Ectodermal cell (in vitro differentiated cells): ENCODE measurements at regions not wholly inside any gene's neighbourhood (a gene's known extent, or its start where the extent isn't known, plus 50 kb on each side); places are given as distances from the start of the nearest gene placed in this dataset.
A peak's percentile ranks its signal among the peaks of the same experiment; 100 is the strongest.
"Not testable (repeated sequence)": the region's sequence is repeated elsewhere in the genome, so short reads cannot be mapped to it uniquely, and the experiment has no call there.

Source experiments
- H3K27ac ChIP-seq: 2 replicates; pipeline ENCODE4 v1.7.0; 2013; ENCODE audit warnings: mild to moderate bottlenecking, low read depth, low read length; ENCODE audit not compliant: insufficient read depth, poor library complexity, severe bottlenecking
- H3K27me3 ChIP-seq: 2 replicates; pipeline ENCODE4 v1.7.0; 2013; ENCODE audit warnings: mild to moderate bottlenecking, low read length; ENCODE audit not compliant: insufficient read depth, control insufficient read depth, poor library complexity, severe bottlenecking
- H3K36me3 ChIP-seq: one replicate; pipeline ENCODE4 v1.7.0; 2013; ENCODE audit warnings: low read length; ENCODE audit not compliant: control insufficient read depth, insufficient read depth
- H3K4me1 ChIP-seq: one replicate; pipeline ENCODE4 v1.7.0; 2013; ENCODE audit warnings: low read length; ENCODE audit not compliant: control insufficient read depth, insufficient read depth
- H3K4me3 ChIP-seq: 2 replicates; pipeline ENCODE4 v1.7.0; 2013; ENCODE audit warnings: low read depth, low read length, control low read depth; ENCODE audit not compliant: insufficient read depth
- H3K9me3 ChIP-seq: 2 replicates; pipeline ENCODE4 v1.7.0; 2013; ENCODE audit warnings: mild to moderate bottlenecking, low read length, moderate library complexity; ENCODE audit not compliant: control insufficient read depth
- WGBS, 2 experiments: methylation state at CpG; one replicate each; pipeline ENCODE4 v1.1.7; 2013; ENCODE audit warnings: missing lambda C conversion rate in 2 of 2; 5-methylcytosine and 5-hydroxymethylcytosine counted together

DNA sequence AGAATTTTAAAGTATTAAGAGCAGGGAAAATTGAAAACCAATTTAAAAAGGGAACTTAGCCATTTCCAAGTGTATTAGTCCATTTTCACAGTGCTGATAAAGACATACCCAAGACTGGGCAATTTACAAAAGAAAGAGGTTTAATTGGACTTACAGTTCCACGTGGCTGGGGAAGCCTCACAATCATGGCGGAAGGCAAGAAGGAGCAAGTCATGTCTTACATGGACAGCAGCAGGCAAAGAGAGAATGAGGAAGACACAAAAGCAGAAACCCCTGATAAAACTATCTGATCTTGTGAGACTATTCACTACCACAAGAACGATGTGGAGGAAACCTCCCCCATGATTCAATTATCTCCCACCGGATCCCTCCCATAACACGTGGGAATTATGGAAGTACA lies 178.8 kb downstream of the ERCC6L2 start:
- H3K36me3 ChIP-seq, H3K27me3 ChIP-seq, H3K27ac ChIP-seq, H3K4me3 ChIP-seq, H3K4me1 ChIP-seq, H3K9me3 ChIP-seq: not testable (repeated sequence)
- WGBS, 2 experiments: 94 to 96% methylated on average over 5 of the region's 5 CpGs

GRCh38 chr9:96052686-96053085 lies 177.2 kb downstream of the ERCC6L2 start:
- H3K27me3 ChIP-seq: no peaks in the 10 kb centered on the region
- H3K27ac ChIP-seq: no peak overlapping the region
- H3K9me3 ChIP-seq: no peaks in the 10 kb centered on the region
- H3K36me3 ChIP-seq: no peaks in the 10 kb centered on the region
- WGBS, 2 experiments: 80 to 88% methylated on average over 5 of the region's 6 CpGs
- peaks cover 17% of the 10 kb centered on the region for H3K4me1 ChIP-seq
- no peak overlapping the region for H3K4me3 ChIP-seq

DNA sequence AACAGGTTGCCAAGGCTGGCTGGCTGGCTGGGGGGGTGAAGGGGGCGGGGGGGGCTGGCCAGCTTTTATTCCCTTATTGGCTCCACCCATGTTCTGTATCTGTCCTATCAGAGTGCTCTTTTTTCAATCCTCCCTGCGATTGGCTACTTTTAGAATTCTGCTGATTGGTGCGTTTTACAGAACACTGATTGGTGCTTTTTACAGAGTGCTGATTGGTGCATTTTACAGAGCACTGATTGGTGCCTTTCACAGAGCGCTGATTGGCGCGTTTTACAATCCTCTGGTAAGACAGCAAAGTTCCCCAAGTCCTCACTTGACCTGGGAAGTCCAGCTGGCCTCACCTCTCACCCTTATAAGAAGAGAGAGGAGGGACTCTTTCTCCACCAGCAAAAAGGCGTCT lies 175.9 kb downstream of the ERCC6L2 start:
- Histone ChIP-seq H3K4me1 (peaks cover 22% of the 10 kb centered on the region), H3K27ac (no peak overlapping the region), H3K27me3 (peaks cover 5% of the 10 kb centered on the region), H3K9me3 (no peaks in the 10 kb centered on the region), H3K4me3 (no peak overlapping the region), H3K36me3 (no peaks in the 10 kb centered on the region)
- WGBS, 2 experiments: 91 to 93% methylated on average over 7 of the region's 7 CpGs

DNA sequence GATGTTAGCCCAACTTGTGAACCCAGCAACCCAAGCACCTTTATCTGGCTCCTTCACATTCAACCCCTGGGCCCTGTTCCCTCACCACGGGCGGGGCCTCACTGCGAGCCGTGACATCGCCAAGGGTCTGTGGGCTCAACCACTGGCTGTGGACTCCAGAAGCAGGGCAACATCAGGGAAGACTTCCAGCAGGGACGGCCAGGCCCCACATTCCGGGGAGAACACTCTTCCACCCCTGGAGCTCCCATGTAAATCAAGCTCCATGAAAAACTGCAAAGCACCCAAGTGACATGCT lies 175.3 kb downstream of the ERCC6L2 start:
- Histone ChIP-seq H3K27ac (no peak overlapping the region), H3K9me3 (no peaks in the 10 kb centered on the region), H3K4me1 (peaks cover 22% of the 10 kb centered on the region), H3K27me3 (peaks cover 11% of the 10 kb centered on the region), H3K36me3 (no peaks in the 10 kb centered on the region), H3K4me3 (no peak overlapping the region)
- WGBS, 2 experiments: 92 to 97% methylated on average over 7 of the region's 7 CpGs

DNA sequence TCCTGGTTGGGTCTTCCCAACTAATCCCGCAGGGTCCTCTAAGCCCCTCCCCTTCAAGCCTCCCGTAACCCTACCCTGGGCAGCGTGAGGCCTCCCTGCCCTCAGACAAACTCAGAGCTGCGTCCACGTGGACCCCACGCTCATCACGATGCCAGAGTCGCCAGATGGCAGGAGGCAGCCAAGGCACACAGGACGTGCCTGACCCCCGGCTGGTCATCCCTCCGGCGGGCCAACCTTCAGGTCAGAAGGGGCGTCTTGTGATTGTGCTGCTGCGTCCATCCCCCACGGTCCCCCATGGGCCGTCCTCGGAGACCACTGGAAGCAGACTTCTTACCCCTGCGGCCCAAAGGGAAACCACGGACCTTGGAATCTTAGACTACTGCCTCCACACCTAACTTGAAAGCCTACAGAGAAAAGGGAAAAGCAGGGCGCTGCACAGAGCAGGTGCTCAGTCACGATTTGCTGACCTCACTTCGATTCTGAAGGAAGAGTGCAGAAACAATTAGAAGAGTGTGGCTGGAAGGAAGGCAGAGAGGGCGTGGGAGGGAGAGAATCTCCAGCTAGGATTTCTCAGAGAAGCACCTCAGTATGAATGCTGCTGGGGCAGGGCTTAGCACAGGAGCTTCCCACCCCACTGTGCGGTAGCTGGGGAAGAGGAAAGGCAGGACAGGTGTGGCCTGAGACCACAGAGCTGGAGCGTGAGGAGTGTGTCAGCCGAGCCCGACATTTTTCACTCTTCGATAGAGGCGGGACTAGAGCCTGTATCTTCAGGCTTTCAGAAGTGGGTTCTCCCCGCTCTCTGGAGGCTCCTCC lies 174.8 kb downstream of the ERCC6L2 start:
- Histone ChIP-seq H3K27me3 (peaks cover 11% of the 10 kb centered on the region), H3K9me3 (no peaks in the 10 kb centered on the region), H3K4me3 (no peak overlapping the region), H3K4me1 (peaks cover 22% of the 10 kb centered on the region), H3K36me3 (no peaks in the 10 kb centered on the region), H3K27ac (no peak overlapping the region)
- WGBS, 2 experiments: 90 to 91% methylated on average over 30 of the region's 30 CpGs

DNA sequence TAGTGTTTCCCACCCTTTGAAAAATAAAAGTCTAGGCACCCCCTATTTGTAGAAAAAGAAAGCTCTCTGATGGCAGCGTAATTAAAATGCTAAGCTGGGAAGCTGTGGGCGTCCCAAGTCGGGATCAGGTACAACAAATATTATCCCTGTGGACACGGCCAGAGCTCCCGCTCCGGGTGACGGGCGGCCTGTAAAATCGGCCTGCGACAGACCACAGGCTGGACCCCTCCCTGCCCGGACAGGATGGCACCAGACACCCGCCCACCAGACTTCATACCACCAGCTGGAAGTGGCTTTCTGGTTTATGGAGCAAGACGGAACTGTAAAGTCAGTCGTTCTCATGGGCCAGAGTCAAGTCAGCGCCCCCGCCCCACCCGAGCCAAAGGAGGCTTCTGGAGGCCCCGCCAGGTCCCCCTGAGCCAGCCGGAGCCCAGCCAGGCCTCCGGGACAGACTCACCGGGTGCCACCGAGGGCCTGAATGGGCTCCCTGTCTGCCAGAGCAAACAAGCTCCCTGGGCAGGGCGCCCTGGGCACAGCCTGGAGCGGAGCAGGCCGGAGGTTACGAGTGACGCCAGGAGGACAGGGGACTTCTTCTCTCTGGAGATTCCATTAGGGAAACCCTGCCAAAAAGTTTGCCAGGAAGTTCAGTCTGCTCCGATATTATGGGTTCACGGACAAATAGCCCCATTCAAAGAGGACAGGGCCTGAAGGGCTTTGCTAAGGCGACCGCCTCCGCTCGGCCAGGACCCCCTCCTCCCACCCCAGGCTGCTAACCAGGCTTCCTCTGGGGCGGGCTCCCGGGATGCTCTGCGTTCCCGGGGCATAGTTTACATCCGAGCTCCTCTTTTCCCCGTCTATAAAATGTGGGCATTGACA lies 173.7 kb downstream of the ERCC6L2 start:
- Histone ChIP-seq H3K36me3 (no peaks in the 10 kb centered on the region), H3K4me3 (no peak overlapping the region), H3K27me3 (peaks cover 11% of the 10 kb centered on the region), H3K9me3 (no peaks in the 10 kb centered on the region), H3K27ac (no peak overlapping the region), H3K4me1 (peaks cover 22% of the 10 kb centered on the region)
- whole genome bisulfite sequencing, 2 experiments: 88 to 92% methylated on average over 39 of the region's 39 CpGs

GRCh38 chr9:96048104-96048955 lies 172.8 kb downstream of the ERCC6L2 start:
- H3K9me3 ChIP-seq: no peaks in the 10 kb centered on the region
- H3K27me3 ChIP-seq: peaks cover 11% of the 10 kb centered on the region
- H3K4me3 ChIP-seq: no peak overlapping the region
- H3K36me3 ChIP-seq: no peaks in the 10 kb centered on the region
- WGBS, 2 experiments: 27 to 28% methylated on average over 24 of the region's 24 CpGs
- H3K4me1 ChIP-seq: peaks cover 22% of the 10 kb centered on the region
- peak overlapping the region; percentile 64 for H3K27ac ChIP-seq

DNA sequence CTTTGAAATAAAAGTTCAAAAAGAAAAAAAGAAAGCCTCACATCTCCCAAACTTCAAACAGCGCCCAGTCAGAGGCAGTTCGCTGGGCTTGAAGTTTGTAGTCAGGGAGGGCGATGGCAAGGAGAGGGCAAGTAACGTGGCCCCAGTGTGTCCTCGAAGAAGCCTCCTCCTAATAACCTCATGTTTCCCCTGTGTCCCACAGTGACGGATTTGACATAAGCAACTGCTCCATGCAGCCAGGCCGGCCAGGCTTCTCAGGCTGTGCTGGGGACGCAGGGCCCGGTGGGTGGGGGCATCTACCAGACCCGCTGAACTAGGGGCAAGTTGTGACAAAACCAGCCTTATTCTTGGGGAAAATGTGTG lies 172.2 kb downstream of the ERCC6L2 start:
- 56% methylated on average over 10 of the region's 10 CpGs for WGBS, 2 experiments
- peaks cover 11% of the 10 kb centered on the region for H3K27me3 ChIP-seq
- no peak overlapping the region for H3K27ac ChIP-seq
- H3K4me1 ChIP-seq: peaks cover 22% of the 10 kb centered on the region
- no peaks in the 10 kb centered on the region for H3K36me3 ChIP-seq
- no peak overlapping the region for H3K4me3 ChIP-seq
- H3K9me3 ChIP-seq: no peaks in the 10 kb centered on the region

- Histone ChIP-seq H3K36me3 (no peaks in the 10 kb centered on the region), H3K27ac (no peak overlapping the region), H3K9me3 (no peaks in the 10 kb centered on the region), H3K4me3 (no peak overlapping the region), H3K4me1 (peaks cover 22% of the 10 kb centered on the region), H3K27me3 (peaks cover 11% of the 10 kb centered on the region)
- 86 to 89% methylated on average over 16 of the region's 16 CpGs for WGBS, 2 experiments
These were observed 171.7 kb downstream of the ERCC6L2 start for GRCh38 chr9:96047116-96047639.
